Neural progenitor cell (in vitro differentiated cells): ENCODE measurements at regions not wholly inside any gene's neighbourhood (a gene's known extent, or its start where the extent isn't known, plus 50 kb on each side); places are given as distances from the start of the nearest gene placed in this dataset.

ENCODE experiments used
- DNase-seq: peaks from one replicate; pipeline ENCODE4 v3.0.0-alpha.2; 2016; ENCODE audit warnings: low spot score
- H2AFZ ChIP-seq: fragments of 200-600 bp; sonication (generic); replicated peaks from 2 replicates; pipeline ENCODE4 v1.6.1; 2016; ENCODE audit warnings: antibody characterized with exemption
- H3F3A ChIP-seq: fragments of 200-600 bp; sonication (generic); 2 replicates; pipeline ENCODE4 v1.6.1; 2016; ENCODE audit warnings: antibody characterized with exemption, low read depth
- H3K27ac ChIP-seq: fragments of 200-600 bp; sonication (generic); 2 replicates; pipeline ENCODE4 v1.5.1; 2016; ENCODE audit warnings: mild to moderate bottlenecking
- H3K27me3 ChIP-seq: fragments of 200-600 bp; sonication (generic); 2 replicates; pipeline ENCODE4 v1.6.1; 2016; ENCODE audit warnings: mild to moderate bottlenecking, moderate library complexity
- H3K36me3 ChIP-seq: fragments of 200-600 bp; sonication (generic); 2 replicates; pipeline ENCODE4 v1.5.1; 2016
- H3K4me1 ChIP-seq: fragments of 200-600 bp; sonication (generic); 2 replicates; pipeline ENCODE4 v1.6.1; 2016; ENCODE audit warnings: mixed run types
- H3K4me2 ChIP-seq: fragments of 200-600 bp; sonication (generic); 2 replicates; pipeline ENCODE4 v1.6.1; 2016
- H3K4me3 ChIP-seq: fragments of 200-600 bp; sonication (generic); 2 replicates; pipeline ENCODE4 v1.5.1; 2016
- H3K79me2 ChIP-seq: fragments of 200-600 bp; sonication (generic); 2 replicates; pipeline ENCODE4 v1.6.1; 2016; ENCODE audit warnings: low read depth
- H3K9ac ChIP-seq: fragments of 200-600 bp; sonication (generic); 2 replicates; pipeline ENCODE4 v1.6.1; 2016
- H3K9me3 ChIP-seq: fragments of 200-600 bp; sonication (generic); 2 replicates; pipeline ENCODE4 v1.5.1; 2016; ENCODE audit warnings: low read depth
- H4K20me1 ChIP-seq: fragments of 200-600 bp; sonication (generic); 2 replicates; pipeline ENCODE4 v1.6.1; 2016; ENCODE audit warnings: low read depth
- H3K27ac Mint-ChIP-seq: 3 replicates; pipeline ENCODE4 v1.8.0; 2021; ENCODE audit warnings: mixed read lengths
- H3K27me3 Mint-ChIP-seq: 2 replicates; pipeline ENCODE4 v1.8.0; 2022; ENCODE audit warnings: low read depth, mild to moderate bottlenecking, inconsistent platforms, moderate library complexity, mixed read lengths; ENCODE audit not compliant: insufficient read depth
- H3K36me3 Mint-ChIP-seq: 3 replicates; pipeline ENCODE4 v1.8.0; 2021; ENCODE audit warnings: mixed read lengths
- H3K4me1 Mint-ChIP-seq: 3 replicates; pipeline ENCODE4 v1.8.0; 2021; ENCODE audit warnings: mixed read lengths
- H3K4me3 Mint-ChIP-seq: 3 replicates; pipeline ENCODE4 v1.8.0; 2021; ENCODE audit warnings: mild to moderate bottlenecking, moderate library complexity, mixed read lengths
- H3K9me3 Mint-ChIP-seq: 3 replicates; pipeline ENCODE4 v1.8.0; 2020; ENCODE audit warnings: mixed read lengths
- CTCF ChIP-seq: fragments of 200-600 bp; sonication (generic); IDR thresholded peaks from 2 replicates; pipeline ENCODE4 v1.5.1; 2017; ENCODE audit warnings: antibody characterized with exemption, mild to moderate bottlenecking
- EZH2 ChIP-seq: fragments of 200-600 bp; sonication (generic); IDR thresholded peaks from 2 replicates; pipeline ENCODE4 v1.6.1; 2017; ENCODE audit warnings: antibody characterized with exemption, mild to moderate bottlenecking, moderate library complexity
- EZH2phosphoT487 ChIP-seq: fragments of 200-600 bp; sonication (generic); IDR thresholded peaks from 2 replicates; pipeline ENCODE4 v1.6.1; 2017; ENCODE audit warnings: antibody characterized with exemption

GRCh38 chr21:39005502-39005787, 177.8 kb downstream of the PSMG1 start:
- Mint-ChIP-seq H3K27ac (no peak overlapping the region), H3K27me3 (peaks cover 11% of the 10 kb centered on the region), H3K9me3 (peaks cover 2% of the 10 kb centered on the region), H3K4me3 (no peak overlapping the region), H3K4me1 (peaks cover 37% of the 10 kb centered on the region), H3K36me3 (no peaks in the 10 kb centered on the region)
- TF ChIP-seq EZH2phosphoT487 (no peak), CTCF (no peak), EZH2 (no peak)
- no peak overlapping the region for H2AFZ ChIP-seq
- H3K9ac ChIP-seq, result no peak overlapping the region
- no peaks in the 10 kb centered on the region for H3K27me3 ChIP-seq
- H3F3A ChIP-seq, result no peaks in the 10 kb centered on the region
- no peaks in the 10 kb centered on the region for H4K20me1 ChIP-seq
- no peaks in the 10 kb centered on the region for H3K36me3 ChIP-seq
- H3K9me3 ChIP-seq, result no peaks in the 10 kb centered on the region
- no peak overlapping the region for H3K4me3 ChIP-seq
- DNase-seq, result no peak
- no peak overlapping the region for H3K4me2 ChIP-seq
- no peaks in the 10 kb centered on the region for H3K79me2 ChIP-seq
- peaks cover 6% of the 10 kb centered on the region for H3K4me1 ChIP-seq
- no peak overlapping the region for H3K27ac ChIP-seq

GRCh38 chr21:39004634-39005501, 178.4 kb downstream of the PSMG1 start:
- Histone ChIP-seq H3K79me2 (no peaks in the 10 kb centered on the region), H3K36me3 (no peaks in the 10 kb centered on the region), H4K20me1 (no peaks in the 10 kb centered on the region), H3K27ac (no peak overlapping the region), H2AFZ (no peak overlapping the region), H3F3A (no peaks in the 10 kb centered on the region), H3K27me3 (no peaks in the 10 kb centered on the region), H3K4me1 (peaks cover 6% of the 10 kb centered on the region), H3K4me2 (no peak overlapping the region), H3K9me3 (no peaks in the 10 kb centered on the region), H3K4me3 (no peak overlapping the region), H3K9ac (no peak overlapping the region)
- H3K27me3 Mint-ChIP-seq, result peaks cover 11% of the 10 kb centered on the region
- TF ChIP-seq CTCF (no peak), EZH2 (no peak), EZH2phosphoT487 (no peak)
- no peak for DNase-seq
- no peak overlapping the region for H3K4me3 Mint-ChIP-seq
- H3K4me1 Mint-ChIP-seq, result peaks cover 37% of the 10 kb centered on the region
- H3K9me3 Mint-ChIP-seq, result peaks cover 2% of the 10 kb centered on the region
- peak overlapping the region; percentile 96 for H3K27ac Mint-ChIP-seq
- no peaks in the 10 kb centered on the region for H3K36me3 Mint-ChIP-seq

- H3K4me2 ChIP-seq, result no peak overlapping the region
- Mint-ChIP-seq H3K9me3 (peaks cover 2% of the 10 kb centered on the region), H3K27me3 (peaks cover 11% of the 10 kb centered on the region), H3K4me1 (peaks cover 37% of the 10 kb centered on the region), H3K27ac (no peak overlapping the region), H3K4me3 (no peak overlapping the region), H3K36me3 (no peaks in the 10 kb centered on the region)
- H3F3A ChIP-seq, result no peaks in the 10 kb centered on the region
- H3K27ac ChIP-seq, result no peak overlapping the region
- no peaks in the 10 kb centered on the region for H3K79me2 ChIP-seq
- peaks cover 6% of the 10 kb centered on the region for H3K4me1 ChIP-seq
- no peaks in the 10 kb centered on the region for H3K9me3 ChIP-seq
- no peaks in the 10 kb centered on the region for H4K20me1 ChIP-seq
- H3K9ac ChIP-seq, result no peak overlapping the region
- no peak overlapping the region for H3K4me3 ChIP-seq
- H3K27me3 ChIP-seq, result no peaks in the 10 kb centered on the region
- H2AFZ ChIP-seq, result no peak overlapping the region
- no peaks in the 10 kb centered on the region for H3K36me3 ChIP-seq
- no peak for DNase-seq
- no peak for TF ChIP-seq EZH2phosphoT487
- TF ChIP-seq CTCF, result no peak
- TF ChIP-seq EZH2, result no peak
Measured at GRCh38 chr21:39003982-39004633, 179.1 kb downstream of the PSMG1 start.
